WTC11 (cell line): ENCODE measurements at regions not wholly inside any gene's neighbourhood (a gene's known extent, or its start where the extent isn't known, plus 50 kb on each side); places are given as distances from the start of the nearest gene placed in this dataset.
A peak's percentile ranks its signal among the peaks of the same experiment; 100 is the strongest.

Experiments
- ATAC-seq: fragments of 200-7000 bp; cut with Tn5 transposase; 2 replicates; pipeline ENCODE4 v1.10.0; 2021; ENCODE audit warnings: mild to moderate bottlenecking, moderate library complexity
- CTCF ChIA-PET: fragments of 300-600 bp; sonication (Branson Sonifier 250); formaldehyde crosslinking; loops from one replicate; lab custom pipeline; 2021; ENCODE audit warnings: antibody characterized with exemption; lab: Charles Lee
- POLR2A ChIA-PET: fragments of 350-600 bp; sonication (Branson Sonifier 250); formaldehyde crosslinking; loops from one replicate; lab custom pipeline; 2021; ENCODE audit warnings: antibody characterized with exemption; lab: Charles Lee
- DNase-seq: peaks from one replicate; pipeline ENCODE4 v3.0.0; 2021; ENCODE audit warnings: low spot score
- H3K27ac Mint-ChIP-seq: 2 replicates; pipeline ENCODE4 v1.8.0; 2021; ENCODE audit warnings: mixed read lengths
- H3K27me3 Mint-ChIP-seq: 2 replicates; pipeline ENCODE4 v1.8.0; 2021; ENCODE audit warnings: low read depth, mild to moderate bottlenecking, moderate library complexity, mixed read lengths
- H3K36me3 Mint-ChIP-seq: 2 replicates; pipeline ENCODE4 v1.8.0; 2021; ENCODE audit warnings: mixed read lengths
- H3K4me1 Mint-ChIP-seq: 2 replicates; pipeline ENCODE4 v1.8.0; 2022; ENCODE audit warnings: mixed read lengths
- H3K4me3 Mint-ChIP-seq: 2 replicates; pipeline ENCODE4 v1.8.0; 2021; ENCODE audit warnings: mild to moderate bottlenecking, moderate library complexity, mixed read lengths
- H3K9me3 Mint-ChIP-seq: 2 replicates; pipeline ENCODE4 v1.8.0; 2021; ENCODE audit warnings: mixed read lengths
- AR ChIP-seq: fragments of 250-450 bp; sonication (Bioruptor Pico); IDR thresholded peaks from 2 replicates; pipeline ENCODE4 v1.9.0; 2021; ENCODE audit warnings: mild to moderate bottlenecking
- CBFB ChIP-seq: sonication (generic); formaldehyde crosslinking; IDR thresholded peaks from 2 replicates; pipeline ENCODE4 v1.8.1; 2022; ENCODE audit warnings: mild to moderate bottlenecking, low read depth, missing genetic modification reagents
- CREB1 ChIP-seq: sonication (generic); formaldehyde crosslinking; IDR thresholded peaks from 2 replicates; pipeline ENCODE4 v1.8.0; 2023; ENCODE audit warnings: mild to moderate bottlenecking, missing genetic modification reagents
- FOXK1 ChIP-seq: sonication (generic); formaldehyde crosslinking; IDR thresholded peaks from 2 replicates; pipeline ENCODE4 v1.8.0; 2022; ENCODE audit warnings: mild to moderate bottlenecking, moderate library complexity, missing genetic modification reagents
- GABPB1 ChIP-seq: sonication (generic); formaldehyde crosslinking; IDR thresholded peaks from 2 replicates; pipeline ENCODE4 v1.8.1; 2023; ENCODE audit warnings: mild to moderate bottlenecking, missing genetic modification reagents
- GTF2I ChIP-seq: fragments of 250-450 bp; sonication (Bioruptor Pico); conservative IDR thresholded peaks from 2 replicates; pipeline ENCODE4 v1.4.0; 2021; ENCODE audit warnings: mild to moderate bottlenecking
- IRF2 ChIP-seq: sonication (generic); formaldehyde crosslinking; IDR thresholded peaks from 2 replicates; pipeline ENCODE4 v1.8.0; 2022; ENCODE audit warnings: low read depth, missing genetic modification reagents, borderline replicate concordance
- KAT7 ChIP-seq: sonication (generic); formaldehyde crosslinking; IDR thresholded peaks from 2 replicates; pipeline ENCODE4 v1.8.1; 2023; ENCODE audit warnings: missing genetic modification reagents, mild to moderate bottlenecking, borderline replicate concordance
- NFYB ChIP-seq: sonication (generic); formaldehyde crosslinking; conservative IDR thresholded peaks from 2 replicates; pipeline ENCODE4 v1.8.0; 2022; ENCODE audit warnings: low read depth, missing genetic modification reagents
- OVOL2 ChIP-seq: fragments of 250-450 bp; sonication (Bioruptor Pico); IDR thresholded peaks from 2 replicates; pipeline ENCODE4 v1.9.0; 2021; ENCODE audit warnings: mild to moderate bottlenecking, borderline replicate concordance
- PRRX2 ChIP-seq: fragments of 250-450 bp; sonication (Bioruptor Pico); IDR thresholded peaks from 2 replicates; pipeline ENCODE4 v1.8.0; 2021; ENCODE audit warnings: mild to moderate bottlenecking
- TP53 ChIP-seq: sonication (generic); formaldehyde crosslinking; IDR thresholded peaks from 2 replicates; pipeline ENCODE4 v1.8.1; 2023; ENCODE audit warnings: mild to moderate bottlenecking, missing genetic modification reagents
- USF2 ChIP-seq: sonication (generic); formaldehyde crosslinking; IDR thresholded peaks from 2 replicates; pipeline ENCODE4 v1.8.1; 2023; ENCODE audit warnings: mild to moderate bottlenecking, missing genetic modification reagents, moderate library complexity
- ZNF423 ChIP-seq: fragments of 250-450 bp; sonication (Bioruptor Pico); IDR thresholded peaks from 2 replicates; pipeline ENCODE4 v2.1.2; 2022; ENCODE audit warnings: mild to moderate bottlenecking, moderate library complexity
- ZNF671 ChIP-seq: fragments of 250-450 bp; sonication (Bioruptor Pico); IDR thresholded peaks from 2 replicates; pipeline ENCODE4 v1.8.0; 2021; ENCODE audit warnings: mild to moderate bottlenecking
- TF ChIP-seq, protein P1 (sequence below): sonication (generic); formaldehyde crosslinking; conservative IDR thresholded peaks from 2 replicates; pipeline ENCODE4 v1.8.1; 2023; ENCODE audit warnings: mild to moderate bottlenecking, low read depth, missing genetic modification reagents, moderate library complexity
- TF ChIP-seq, protein P2 (sequence below): sonication (generic); formaldehyde crosslinking; IDR thresholded peaks from 2 replicates; pipeline ENCODE4 v1.8.1; 2022; ENCODE audit warnings: mild to moderate bottlenecking, moderate library complexity, missing genetic modification reagents
- TF ChIP-seq, protein P3 (sequence below): sonication (generic); formaldehyde crosslinking; IDR thresholded peaks from 2 replicates; pipeline ENCODE4 v1.8.0; 2023; ENCODE audit warnings: mild to moderate bottlenecking, missing genetic modification reagents
- TF ChIP-seq, protein P4 (sequence below): sonication (generic); formaldehyde crosslinking; IDR thresholded peaks from 2 replicates; pipeline ENCODE4 v1.8.0; 2022; ENCODE audit warnings: mild to moderate bottlenecking, missing genetic modification reagents
- TF ChIP-seq, protein P5 (sequence below): sonication (generic); formaldehyde crosslinking; IDR thresholded peaks from 2 replicates; pipeline ENCODE4 v1.8.0; 2022; ENCODE audit warnings: mild to moderate bottlenecking, missing genetic modification reagents
- TF ChIP-seq, protein P6 (sequence below): sonication (generic); formaldehyde crosslinking; IDR thresholded peaks from 2 replicates; pipeline ENCODE4 v1.8.1; 2023; ENCODE audit warnings: mild to moderate bottlenecking, missing genetic modification reagents, moderate library complexity

GRCh38 chr1:118302145-118302544 lies 117.1 kb upstream of the SPAG17 start:
- TF ChIP-seq ZNF671, result no peak
- no peak for TF ChIP-seq PRRX2
- TF ChIP-seq, protein P1, sequence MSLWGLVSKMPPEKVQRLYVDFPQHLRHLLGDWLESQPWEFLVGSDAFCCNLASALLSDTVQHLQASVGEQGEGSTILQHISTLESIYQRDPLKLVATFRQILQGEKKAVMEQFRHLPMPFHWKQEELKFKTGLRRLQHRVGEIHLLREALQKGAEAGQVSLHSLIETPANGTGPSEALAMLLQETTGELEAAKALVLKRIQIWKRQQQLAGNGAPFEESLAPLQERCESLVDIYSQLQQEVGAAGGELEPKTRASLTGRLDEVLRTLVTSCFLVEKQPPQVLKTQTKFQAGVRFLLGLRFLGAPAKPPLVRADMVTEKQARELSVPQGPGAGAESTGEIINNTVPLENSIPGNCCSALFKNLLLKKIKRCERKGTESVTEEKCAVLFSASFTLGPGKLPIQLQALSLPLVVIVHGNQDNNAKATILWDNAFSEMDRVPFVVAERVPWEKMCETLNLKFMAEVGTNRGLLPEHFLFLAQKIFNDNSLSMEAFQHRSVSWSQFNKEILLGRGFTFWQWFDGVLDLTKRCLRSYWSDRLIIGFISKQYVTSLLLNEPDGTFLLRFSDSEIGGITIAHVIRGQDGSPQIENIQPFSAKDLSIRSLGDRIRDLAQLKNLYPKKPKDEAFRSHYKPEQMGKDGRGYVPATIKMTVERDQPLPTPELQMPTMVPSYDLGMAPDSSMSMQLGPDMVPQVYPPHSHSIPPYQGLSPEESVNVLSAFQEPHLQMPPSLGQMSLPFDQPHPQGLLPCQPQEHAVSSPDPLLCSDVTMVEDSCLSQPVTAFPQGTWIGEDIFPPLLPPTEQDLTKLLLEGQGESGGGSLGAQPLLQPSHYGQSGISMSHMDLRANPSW (CRISPR knock-in tag), result no peak
- H3K4me1 Mint-ChIP-seq, result peaks cover 54% of the 10 kb centered on the region
- ChIA-PET POLR2A (interaction anchor here (0.6 kb wide), 1 partner anchor 82 kb away, joined by 3 read pairs; no protein-coding TSS in a partner anchor), CTCF (interaction anchor here (1.8 kb wide), 1 partner anchor 79 kb away, joined by 4 read pairs; no protein-coding TSS in a partner anchor)
- ATAC-seq (no peak), DNase-seq (no peak)
- H3K9me3 Mint-ChIP-seq, result no peaks in the 10 kb centered on the region
- H3K4me3 Mint-ChIP-seq, result no peak overlapping the region
- no peaks in the 10 kb centered on the region for H3K27me3 Mint-ChIP-seq
- no peaks in the 10 kb centered on the region for H3K36me3 Mint-ChIP-seq
- no peak overlapping the region for H3K27ac Mint-ChIP-seq

- TF ChIP-seq AR (CRISPR knock-in tag) (no peak), USF2 (CRISPR knock-in tag) (no peak), GABPB1 (CRISPR knock-in tag) (no peak), ZNF423 (CRISPR knock-in tag) (no peak), FOXK1 (CRISPR knock-in tag) (no peak), KAT7 (CRISPR knock-in tag) (no peak), IRF2 (no peak), CBFB (CRISPR knock-in tag) (no peak), OVOL2 (CRISPR knock-in tag) (no peak), GTF2I (CRISPR knock-in tag) (no peak), CREB1 (no peak), TP53 (no peak), NFYB (CRISPR knock-in tag) (no peak)
- TF ChIP-seq, protein P2, sequence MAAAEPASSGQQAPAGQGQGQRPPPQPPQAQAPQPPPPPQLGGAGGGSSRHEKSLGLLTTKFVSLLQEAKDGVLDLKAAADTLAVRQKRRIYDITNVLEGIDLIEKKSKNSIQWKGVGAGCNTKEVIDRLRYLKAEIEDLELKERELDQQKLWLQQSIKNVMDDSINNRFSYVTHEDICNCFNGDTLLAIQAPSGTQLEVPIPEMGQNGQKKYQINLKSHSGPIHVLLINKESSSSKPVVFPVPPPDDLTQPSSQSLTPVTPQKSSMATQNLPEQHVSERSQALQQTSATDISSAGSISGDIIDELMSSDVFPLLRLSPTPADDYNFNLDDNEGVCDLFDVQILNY (CRISPR knock-in tag), result no peak
- TF ChIP-seq, protein P3, sequence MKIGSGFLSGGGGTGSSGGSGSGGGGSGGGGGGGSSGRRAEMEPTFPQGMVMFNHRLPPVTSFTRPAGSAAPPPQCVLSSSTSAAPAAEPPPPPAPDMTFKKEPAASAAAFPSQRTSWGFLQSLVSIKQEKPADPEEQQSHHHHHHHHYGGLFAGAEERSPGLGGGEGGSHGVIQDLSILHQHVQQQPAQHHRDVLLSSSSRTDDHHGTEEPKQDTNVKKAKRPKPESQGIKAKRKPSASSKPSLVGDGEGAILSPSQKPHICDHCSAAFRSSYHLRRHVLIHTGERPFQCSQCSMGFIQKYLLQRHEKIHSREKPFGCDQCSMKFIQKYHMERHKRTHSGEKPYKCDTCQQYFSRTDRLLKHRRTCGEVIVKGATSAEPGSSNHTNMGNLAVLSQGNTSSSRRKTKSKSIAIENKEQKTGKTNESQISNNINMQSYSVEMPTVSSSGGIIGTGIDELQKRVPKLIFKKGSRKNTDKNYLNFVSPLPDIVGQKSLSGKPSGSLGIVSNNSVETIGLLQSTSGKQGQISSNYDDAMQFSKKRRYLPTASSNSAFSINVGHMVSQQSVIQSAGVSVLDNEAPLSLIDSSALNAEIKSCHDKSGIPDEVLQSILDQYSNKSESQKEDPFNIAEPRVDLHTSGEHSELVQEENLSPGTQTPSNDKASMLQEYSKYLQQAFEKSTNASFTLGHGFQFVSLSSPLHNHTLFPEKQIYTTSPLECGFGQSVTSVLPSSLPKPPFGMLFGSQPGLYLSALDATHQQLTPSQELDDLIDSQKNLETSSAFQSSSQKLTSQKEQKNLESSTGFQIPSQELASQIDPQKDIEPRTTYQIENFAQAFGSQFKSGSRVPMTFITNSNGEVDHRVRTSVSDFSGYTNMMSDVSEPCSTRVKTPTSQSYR (CRISPR knock-in tag), result no peak
- TF ChIP-seq, protein P4, sequence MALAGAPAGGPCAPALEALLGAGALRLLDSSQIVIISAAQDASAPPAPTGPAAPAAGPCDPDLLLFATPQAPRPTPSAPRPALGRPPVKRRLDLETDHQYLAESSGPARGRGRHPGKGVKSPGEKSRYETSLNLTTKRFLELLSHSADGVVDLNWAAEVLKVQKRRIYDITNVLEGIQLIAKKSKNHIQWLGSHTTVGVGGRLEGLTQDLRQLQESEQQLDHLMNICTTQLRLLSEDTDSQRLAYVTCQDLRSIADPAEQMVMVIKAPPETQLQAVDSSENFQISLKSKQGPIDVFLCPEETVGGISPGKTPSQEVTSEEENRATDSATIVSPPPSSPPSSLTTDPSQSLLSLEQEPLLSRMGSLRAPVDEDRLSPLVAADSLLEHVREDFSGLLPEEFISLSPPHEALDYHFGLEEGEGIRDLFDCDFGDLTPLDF (CRISPR knock-in tag), result no peak
- TF ChIP-seq, protein P5, sequence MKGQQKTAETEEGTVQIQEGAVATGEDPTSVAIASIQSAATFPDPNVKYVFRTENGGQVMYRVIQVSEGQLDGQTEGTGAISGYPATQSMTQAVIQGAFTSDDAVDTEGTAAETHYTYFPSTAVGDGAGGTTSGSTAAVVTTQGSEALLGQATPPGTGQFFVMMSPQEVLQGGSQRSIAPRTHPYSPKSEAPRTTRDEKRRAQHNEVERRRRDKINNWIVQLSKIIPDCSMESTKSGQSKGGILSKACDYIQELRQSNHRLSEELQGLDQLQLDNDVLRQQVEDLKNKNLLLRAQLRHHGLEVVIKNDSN, result no peak
- TF ChIP-seq, protein P6, sequence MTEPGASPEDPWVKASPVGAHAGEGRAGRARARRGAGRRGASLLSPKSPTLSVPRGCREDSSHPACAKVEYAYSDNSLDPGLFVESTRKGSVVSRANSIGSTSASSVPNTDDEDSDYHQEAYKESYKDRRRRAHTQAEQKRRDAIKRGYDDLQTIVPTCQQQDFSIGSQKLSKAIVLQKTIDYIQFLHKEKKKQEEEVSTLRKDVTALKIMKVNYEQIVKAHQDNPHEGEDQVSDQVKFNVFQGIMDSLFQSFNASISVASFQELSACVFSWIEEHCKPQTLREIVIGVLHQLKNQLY (CRISPR knock-in tag), result no peak
- TF ChIP-seq, all 79 proteins: peak for 0
- Mint-ChIP-seq H3K4me3 (no peak overlapping the region; the same call in 1 of the 2 replicates), H3K36me3 (no peaks in the 10 kb centered on the region), H3K27ac (peak overlapping the region; percentile 22; the same call in 1 of the 2 replicates), H3K4me1 (peaks cover 54% of the 10 kb centered on the region), H3K9me3 (no peaks in the 10 kb centered on the region), H3K27me3 (no peaks in the 10 kb centered on the region)
- ChIA-PET CTCF (no interaction called here), POLR2A (no interaction called here)
- peak; percentile 67; the same call in 1 of the 2 replicates for ATAC-seq
- peak; percentile 19 for DNase-seq
Observed at GRCh38 chr1:118300808-118301207, 115.8 kb upstream of the SPAG17 start.
